ENCODE measurements at regions not wholly inside any gene's neighbourhood (a gene's known extent, or its start where the extent isn't known, plus 50 kb on each side); places are given as distances from the start of the nearest gene placed in this dataset.
A peak's percentile ranks its signal among the peaks of the same experiment; 100 is the strongest.
"Not testable (repeated sequence)": the region's sequence is repeated elsewhere in the genome, so short reads cannot be mapped to it uniquely, and the experiment has no call there.

DNA sequence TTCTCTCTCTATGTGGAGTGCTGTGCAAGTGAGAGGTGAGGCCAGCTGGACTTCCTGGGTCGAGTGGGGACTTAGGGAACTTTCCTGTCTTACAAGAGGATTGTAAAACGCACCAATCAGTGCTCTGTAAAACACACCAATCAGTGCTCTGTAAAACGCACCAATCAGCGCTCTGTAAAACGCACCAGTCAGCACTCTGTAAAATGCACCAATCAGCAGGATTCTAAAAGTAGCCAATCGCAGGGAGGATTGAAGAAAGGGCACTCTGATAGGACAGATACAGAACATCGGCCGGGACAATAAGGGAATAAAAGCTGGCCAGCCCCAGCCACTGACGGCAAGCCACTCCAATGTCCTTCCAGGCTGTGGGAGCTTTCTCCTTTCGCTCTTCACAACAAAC, 52.0 kb upstream of the PTCH1 start:
- H3K36me3 ChIP-seq (replicated peaks in 1 of 2; ENCODE audit: control insufficient read depth in 1 of 2, insufficient read depth in 2 of 2, low read length in 2 of 2); H3K9ac ChIP-seq (ENCODE audit: insufficient read depth, low read depth, low read length); H3K79me2 ChIP-seq (ENCODE audit: insufficient read depth, low read length); in situ Hi-C loops (cut with HindIII; ENCODE audit: extremely low pct_ligation_motif_present, low pct_unique_long_range_greater_than_20kb); H4K20me1 ChIP-seq (ENCODE audit: insufficient read depth, low read length); H3K4me2 ChIP-seq (ENCODE audit: low read depth, low read length); DNase-seq (ENCODE audit: low spot score); FAIRE-seq; H3K4me1 ChIP-seq (ENCODE audit: insufficient read depth, low read length); H3K4me3 ChIP-seq (replicated peaks in 1 of 3; ENCODE audit: insufficient read depth in 1 of 3, low read depth in 2 of 3, low read length in 3 of 3); BruUV-seq (replicated peaks); POLR2A ChIA-PET; H2AFZ ChIP-seq (ENCODE audit: low read length); CTCF ChIA-PET (ENCODE audit: low intra/inter-chr PET ratio, low total read pairs); intact Hi-C loops (cut with micrococcal nuclease; ENCODE audit: unreplicated experiment); H3K9me3 ChIP-seq (ENCODE audit: low read length); ATAC-seq; H3K27ac ChIP-seq (ENCODE audit: extremely low read length, insufficient read depth, low read length): not testable (repeated sequence)
- TF ChIP-seq MAFF (IDR thresholded peaks at IDR 0.05; ENCODE audit: low read depth, low read length) (peak; percentile 72), MAFK (conservative IDR thresholded peaks at IDR 0.05 in 1 of 2, IDR thresholded peaks at IDR 0.05 in 1 of 2; ENCODE audit: low read length in 2 of 2) (peak; percentile 40 to 69; a peak in 2 of 4 replicates)
- 67% methylated on average over 7 of the region's 10 CpGs for WGBS (ENCODE audit: low lambda C conversion rate)
- peaks cover 4 to 26% of the 10 kb centered on the region in 2 experiments; a peak in 2 of 5 replicates for H3K27me3 ChIP-seq (ENCODE audit: control insufficient read depth in 1 of 2, insufficient read depth in 2 of 2, low read length in 2 of 2)

All from HepG2 (cell line).